OCI-M1 (cell line): ENCODE measurements at regions not wholly inside any gene's neighbourhood (a gene's known extent, or its start where the extent isn't known, plus 50 kb on each side); places are given as distances from the start of the nearest gene placed in this dataset.
"Not testable (repeated sequence)": the region's sequence is repeated elsewhere in the genome, so short reads cannot be mapped to it uniquely, and the experiment has no call there.

Experiments used
- DNase-seq: peaks from one replicate; lab custom pipeline; 2025; lab: John Stamatoyannopoulos, UW

DNA sequence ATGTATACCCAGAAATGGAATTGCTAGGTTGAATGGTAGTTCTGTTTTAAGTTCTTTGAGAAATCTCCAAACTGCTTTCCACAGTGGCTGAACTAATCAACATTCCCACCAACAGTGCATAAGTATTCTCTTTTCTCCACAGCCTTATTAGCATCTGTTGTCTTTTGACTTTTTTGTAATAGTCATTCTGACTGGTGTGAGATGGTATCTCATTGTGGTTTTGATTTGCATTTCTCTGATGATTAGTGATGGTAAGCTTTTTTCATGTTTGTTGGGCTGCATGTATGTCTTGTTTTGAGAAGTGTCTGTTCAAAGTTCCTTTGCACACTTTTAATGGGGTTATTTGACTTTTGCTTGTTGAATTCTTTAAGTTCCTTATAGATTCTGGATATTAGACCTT is 52.4 kb upstream of the EHHADH start:
- not testable (repeated sequence) for DNase-seq

DNA sequence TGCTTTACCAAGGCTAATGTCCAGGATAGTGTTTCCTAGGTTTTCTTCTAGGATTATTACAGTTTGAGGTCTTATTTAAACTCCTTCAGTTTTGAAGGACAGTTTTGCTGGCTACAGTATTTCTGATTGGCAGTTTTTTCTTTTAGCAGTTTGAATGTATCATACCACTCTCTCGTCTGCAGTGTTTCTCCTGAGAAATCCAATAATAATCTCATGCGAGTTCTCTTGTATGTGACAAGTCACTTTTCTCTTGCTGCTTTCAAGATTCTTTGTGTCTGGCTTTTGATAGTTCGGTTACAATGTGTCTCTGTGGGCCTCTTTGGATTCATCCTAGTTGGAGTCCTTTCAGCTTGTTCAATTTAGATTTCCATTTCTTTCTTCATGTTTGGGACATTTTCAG is 53.0 kb upstream of the EHHADH start:
- DNase-seq, result no peak

DNA sequence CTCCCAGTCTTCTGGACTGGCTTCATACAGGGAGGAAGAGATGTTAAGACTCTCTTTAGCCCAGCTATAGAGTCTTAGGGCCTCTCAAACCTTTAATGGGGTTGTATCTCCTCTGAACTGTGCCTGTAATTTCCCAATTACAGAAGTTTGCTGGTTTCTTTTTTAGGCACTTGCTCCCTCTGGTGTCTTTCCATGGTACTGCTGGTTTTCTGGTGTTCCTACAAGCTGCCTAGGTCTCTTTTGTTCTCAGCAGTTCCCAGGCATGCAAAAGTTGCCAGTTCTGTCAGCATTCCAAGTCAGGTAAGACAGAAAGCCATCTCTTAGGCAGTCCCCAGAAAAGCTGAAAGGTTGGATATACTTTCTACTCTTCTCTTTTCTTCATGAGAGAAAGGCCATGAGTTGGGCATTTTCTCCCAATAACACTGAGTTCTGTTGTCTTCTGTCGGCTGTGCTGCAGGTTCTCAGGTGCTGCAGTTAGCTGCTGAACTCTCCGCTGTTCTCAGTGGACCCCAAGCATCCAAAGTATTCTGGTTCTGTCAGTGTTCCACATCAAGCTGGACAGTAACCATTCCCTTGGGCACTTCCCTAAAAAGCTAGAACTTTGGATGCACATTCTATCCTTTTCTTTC is 54.4 kb upstream of the EHHADH start:
- DNase-seq, result peak; percentile 84

DNA sequence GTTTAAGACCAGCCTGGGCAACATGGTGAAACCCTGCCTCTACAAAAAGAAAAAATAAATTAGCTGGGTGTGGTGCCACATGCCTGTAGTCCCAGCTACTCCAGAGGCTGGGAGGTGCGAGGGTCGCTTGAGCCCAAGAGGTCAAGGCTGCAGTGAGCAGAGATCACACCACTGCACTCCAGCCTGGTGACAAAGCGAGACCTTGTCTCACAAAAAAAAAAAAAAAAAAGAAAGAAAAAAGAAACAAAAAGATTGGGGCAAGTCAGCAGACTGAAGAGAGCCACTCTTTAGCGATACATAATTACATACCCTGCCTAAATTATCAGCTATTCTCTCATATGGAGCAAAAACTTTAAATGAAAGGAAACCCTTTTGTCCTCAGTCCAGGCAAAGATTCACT is 53.6 kb upstream of the MAP3K13 start:
- no peak for DNase-seq

DNA sequence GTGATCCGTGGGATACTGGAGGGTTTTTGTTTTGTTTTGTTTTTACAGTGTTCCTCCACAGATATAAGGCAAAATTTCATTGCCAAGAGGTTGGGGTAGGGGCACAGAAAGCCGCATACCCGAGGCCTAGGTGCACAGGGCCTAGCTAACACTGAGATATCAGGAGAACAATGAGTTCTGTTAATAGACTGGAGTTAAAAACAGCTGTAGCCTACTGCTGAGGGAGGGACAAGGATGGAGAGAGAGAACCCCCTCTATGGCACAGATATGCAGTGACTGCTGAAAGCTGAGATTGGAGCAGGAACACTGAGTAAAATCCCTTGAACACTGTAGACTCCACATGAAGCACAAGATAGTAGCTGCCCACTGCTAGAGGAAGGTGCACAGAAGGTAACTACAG is 53.1 kb upstream of the MAP3K13 start:
- no peak for DNase-seq

- DNase-seq, result peak; percentile 5
Measured at GRCh38 chr3:185311991-185312390, 50.9 kb upstream of the MAP3K13 start.
